ENCODE measurements at regions not wholly inside any gene's neighbourhood (a gene's known extent, or its start where the extent isn't known, plus 50 kb on each side); places are given as distances from the start of the nearest gene placed in this dataset.
A peak's percentile ranks its signal among the peaks of the same experiment; 100 is the strongest.

- H3K27ac ChIP-seq: no peak overlapping the region
- ATAC-seq (peak; percentile 64 to 70), DNase-seq (no peak)
- H3K36me3 ChIP-seq: no peaks in the 10 kb centered on the region
- intact Hi-C loops (cut with DNase I): loop anchor here (10.0 kb wide), 1 partner anchor 149 kb away; no protein-coding TSS in a partner anchor
- TF ChIP-seq CTCF (IDR thresholded peaks at IDR 0.05): peak; percentile 80
- no peaks in the 10 kb centered on the region for H3K4me1 ChIP-seq
- no peak overlapping the region for H3K4me3 ChIP-seq
- no peaks in the 10 kb centered on the region for H3K27me3 ChIP-seq (ENCODE audit: low read depth)
- H3K9me3 ChIP-seq: no peaks in the 10 kb centered on the region
Measured at GRCh38 chr3:161423911-161424522, 52.7 kb upstream of the SPTSSB start.

- H3K4me1 ChIP-seq: no peaks in the 10 kb centered on the region
- H3K4me3 ChIP-seq: no peak overlapping the region
- ATAC-seq: peak in 1 of 2 donors; percentile 29
- no peaks in the 10 kb centered on the region for H3K36me3 ChIP-seq
- H3K27ac ChIP-seq: no peak overlapping the region
- TF ChIP-seq CTCF (IDR thresholded peaks at IDR 0.05): no peak
- intact Hi-C loops (cut with DNase I): loop anchor here (10.0 kb wide), 1 partner anchor 147 kb away; no protein-coding TSS in a partner anchor
- no peak for DNase-seq
- no peaks in the 10 kb centered on the region for H3K27me3 ChIP-seq (ENCODE audit: low read depth)
- H3K9me3 ChIP-seq: no peaks in the 10 kb centered on the region
Measured at GRCh38 chr3:161422171-161422700, 50.9 kb upstream of the SPTSSB start.
